HepG2 (cell line): ENCODE measurements at regions not wholly inside any gene's neighbourhood (a gene's known extent, or its start where the extent isn't known, plus 50 kb on each side); places are given as distances from the start of the nearest gene placed in this dataset.

ENCODE experiments used
- ATAC-seq: fragments of 200-7000 bp; cut with Tn5 transposase; 3 replicates; pipeline ENCODE4 v1.9.1; 2020; ENCODE audit warnings: mild to moderate bottlenecking, moderate library complexity
- BruUV-seq: library from RNA; stranded (reverse); fragments of 400-500 nt; replicated peaks from 2 replicates; lab custom pipeline; 2021; lab: Mats Ljungman, UMichigan
- CTCF ChIA-PET: fragments of 300-600 bp; formaldehyde crosslinking; extraction: SDS; loops from one replicate; lab custom pipeline; 2021; ENCODE audit warnings: low total read pairs, inconsistent platforms, low intra/inter-chr PET ratio; lab: Yijun Ruan, JAX
- POLR2A ChIA-PET: fragments of 350-600 bp; sonication (Branson Sonifier 250); formaldehyde crosslinking; loops from one replicate; lab custom pipeline; 2020; ENCODE audit warnings: antibody characterized with exemption, inconsistent platforms; lab: Yijun Ruan, JAX
- DNase-seq: peaks from one replicate; pipeline ENCODE4 v3.0.0-alpha.2; 2015; ENCODE audit warnings: low spot score
- FAIRE-seq: peaks from 3 replicates; lab custom pipeline; 2011; peaks lifted over from hg19 to GRCh38; lab: Jason Lieb, UNC
- H2AFZ ChIP-seq: one replicate; pipeline ENCODE4 v1.6.1; 2011; ENCODE audit warnings: low read length, inconsistent platforms
- H3K27ac ChIP-seq: fragments of 300-600 bp; 3 replicates; pipeline ENCODE4 v1.8.0; 2011; ENCODE audit warnings: mixed run types, mild to moderate bottlenecking, mixed read lengths, low read length, inconsistent platforms; ENCODE audit not compliant: insufficient read depth; ENCODE audit errors: extremely low read length
- H3K27me3 ChIP-seq, 2 experiments: fragments of 200-600 bp in 1 of 2; 2 replicates in 1 of 2; 3 replicates in 1 of 2; pipeline versions ENCODE4 v1.6.0 to v1.8.0; 2011; ENCODE audit warnings: low read length in 2 of 2, mild to moderate bottlenecking in 2 of 2, moderate library complexity in 2 of 2, inconsistent platforms in 1 of 2; ENCODE audit not compliant: insufficient read depth in 2 of 2, control insufficient read depth in 1 of 2
- H3K36me3 ChIP-seq, 2 experiments: fragments of 200-600 bp in 1 of 2; replicated peaks in 1 of 2; 2 replicates in 1 of 2; 3 replicates in 1 of 2; pipeline versions ENCODE4 v1.5.1 to v1.8.0; 2011; ENCODE audit warnings: low read length in 2 of 2, inconsistent platforms in 1 of 2; ENCODE audit not compliant: insufficient read depth in 2 of 2, control insufficient read depth in 1 of 2
- H3K4me1 ChIP-seq: 2 replicates; pipeline ENCODE4 v1.5.1; 2012; ENCODE audit warnings: low read length, inconsistent platforms; ENCODE audit not compliant: insufficient read depth
- H3K4me2 ChIP-seq: 2 replicates; pipeline ENCODE4 v1.6.0; 2011; ENCODE audit warnings: low read depth, low read length, inconsistent platforms
- H3K4me3 ChIP-seq, 3 experiments: fragments of 200-600 bp in 1 of 3; sonication (generic), shearing (Covaris generic) in 1 of 3; replicated peaks in 1 of 3; 2 replicates each; pipeline ENCODE4 v1.5.1; 2011 to 2016; ENCODE audit warnings: low read length in 3 of 3, inconsistent platforms in 2 of 3, low read depth in 2 of 3, mild to moderate bottlenecking in 2 of 3, control low read depth in 1 of 3, mixed read lengths in 1 of 3; ENCODE audit not compliant: insufficient read depth in 1 of 3
- H3K79me2 ChIP-seq: one replicate; pipeline ENCODE4 v1.6.1; 2011; ENCODE audit warnings: low read length, inconsistent platforms; ENCODE audit not compliant: insufficient read depth
- H3K9ac ChIP-seq: 2 replicates; pipeline ENCODE4 v1.6.0; 2011; ENCODE audit warnings: mild to moderate bottlenecking, low read depth, low read length, inconsistent platforms; ENCODE audit not compliant: insufficient read depth
- H3K9me3 ChIP-seq: 2 replicates; pipeline ENCODE4 v1.5.1; 2012; ENCODE audit warnings: mild to moderate bottlenecking, low read length
- H4K20me1 ChIP-seq: 2 replicates; pipeline ENCODE4 v1.6.0; 2011; ENCODE audit warnings: inconsistent platforms, mild to moderate bottlenecking, low read length, moderate library complexity; ENCODE audit not compliant: insufficient read depth
- AHR ChIP-seq: IDR thresholded peaks from 2 replicates; pipeline ENCODE4 v1.6.1; 2018; ENCODE audit warnings: missing genetic modification reagents, missing compliant biosample characterization
- AKAP8 ChIP-seq: sonication (generic); formaldehyde crosslinking; IDR thresholded peaks from 2 replicates; pipeline ENCODE4 v1.5.1; 2020; ENCODE audit warnings: mild to moderate bottlenecking, missing genetic modification reagents
- ASH2L ChIP-seq: fragments of 300-600, 200-600 bp; sonication (generic); IDR thresholded peaks from 2 replicates; pipeline ENCODE4 v1.7.0; 2017; ENCODE audit warnings: low read depth, mild to moderate bottlenecking, moderate library complexity, mixed read lengths, low read length; ENCODE audit not compliant: insufficient read length
- CENPBD1 ChIP-seq: sonication (generic); formaldehyde crosslinking; IDR thresholded peaks from 2 replicates; pipeline ENCODE4 v1.8.0; 2022; ENCODE audit warnings: missing genetic modification reagents, low read depth, mild to moderate bottlenecking, borderline replicate concordance
- CREB1 ChIP-seq, 2 experiments: fragments of 450-650 bp in 1 of 2; IDR thresholded peaks; 2 replicates each; pipeline ENCODE4 v1.6.1; 2016 to 2017; ENCODE audit warnings: control low read depth in 1 of 2, mild to moderate bottlenecking in 1 of 2, missing compliant biosample characterization in 1 of 2, missing genetic modification characterization in 1 of 2
- FOXC1 ChIP-seq: sonication (generic); formaldehyde crosslinking; IDR thresholded peaks from 2 replicates; pipeline ENCODE4 v1.8.0; 2022; ENCODE audit warnings: mild to moderate bottlenecking, missing genetic modification reagents, borderline replicate concordance
- HDAC2 ChIP-seq: sonication (generic); formaldehyde crosslinking; IDR thresholded peaks from 2 replicates; pipeline ENCODE4 v1.4.0; 2020; ENCODE audit warnings: missing genetic modification reagents
- HMG20B ChIP-seq: conservative IDR thresholded peaks from 2 replicates; pipeline ENCODE4 v1.6.1; 2016; ENCODE audit warnings: missing genetic modification reagents, missing compliant biosample characterization
- HNF1B ChIP-seq: sonication (generic); formaldehyde crosslinking; IDR thresholded peaks from 2 replicates; pipeline ENCODE4 v1.5.1; 2020; ENCODE audit warnings: mild to moderate bottlenecking, moderate library complexity, missing genetic modification reagents
- MLLT10 ChIP-seq: sonication (generic); formaldehyde crosslinking; IDR thresholded peaks from 2 replicates; pipeline ENCODE4 v1.4.0; 2020; ENCODE audit warnings: missing genetic modification reagents
- PCBP2 ChIP-seq: fragments of 200-400 bp; formaldehyde crosslinking; optimal IDR thresholded peaks from 2 replicates; pipeline ENCODE3; 2018; ENCODE audit warnings: low read length, low read depth; ENCODE audit not compliant: poor library complexity, severe bottlenecking
- TP53 ChIP-seq: sonication (generic); formaldehyde crosslinking; conservative IDR thresholded peaks from 2 replicates; pipeline ENCODE4 v1.4.0; 2020; ENCODE audit warnings: missing genetic modification reagents
- ZNF10 ChIP-seq: sonication (generic); formaldehyde crosslinking; IDR thresholded peaks from 2 replicates; pipeline ENCODE4 v1.4.0; 2020; ENCODE audit warnings: mild to moderate bottlenecking, low read depth, missing genetic modification reagents, borderline replicate concordance
- ZNF550 ChIP-seq: sonication (generic); formaldehyde crosslinking; IDR thresholded peaks from 2 replicates; pipeline ENCODE4 v1.4.0; 2020; ENCODE audit warnings: mild to moderate bottlenecking, missing genetic modification reagents, borderline replicate concordance
- ZNF552 ChIP-seq: sonication (generic); formaldehyde crosslinking; IDR thresholded peaks from 2 replicates; pipeline ENCODE4 v1.9.0; 2022; ENCODE audit warnings: missing genetic modification reagents, mild to moderate bottlenecking, borderline replicate concordance
- ZNF569 ChIP-seq: sonication (generic); formaldehyde crosslinking; IDR thresholded peaks from 2 replicates; pipeline ENCODE4 v1.5.0; 2020; ENCODE audit warnings: mild to moderate bottlenecking, missing genetic modification reagents, moderate library complexity, borderline replicate concordance
- ZNF761 ChIP-seq: sonication (generic); formaldehyde crosslinking; conservative IDR thresholded peaks from 2 replicates; pipeline ENCODE4 v1.4.0; 2020; ENCODE audit warnings: mild to moderate bottlenecking, missing genetic modification reagents
- WGBS: methylation state at CpG from one replicate; pipeline ENCODE4 v1.1.6; 2017; ENCODE audit warnings: low lambda C conversion rate; 5-methylcytosine and 5-hydroxymethylcytosine counted together
- in situ Hi-C: cut with HindIII; loops from 2 replicates; pipeline ENCODE4 v1.10.0; 2017; ENCODE audit warnings: low pct_unique_long_range_greater_than_20kb; ENCODE audit not compliant: extremely low pct_ligation_motif_present
- intact Hi-C: fragments of 100-400 bp; cut with micrococcal nuclease; formaldehyde crosslinking; loops from one replicate; pipeline ENCODE4 v1.10.0; 2022; ENCODE audit not compliant: unreplicated experiment

GRCh38 chr1:10854856-10855459 lies 58.5 kb upstream of the CASZ1 start:
- H3K4me1 ChIP-seq, result no peaks in the 10 kb centered on the region
- TF ChIP-seq ASH2L, result no peak
- peak; percentile 85 for TF ChIP-seq CREB1 (IDR thresholded peaks at IDR 0.05)
- no peak for TF ChIP-seq CREB1 (CRISPR knock-in tag; IDR thresholded peaks at IDR 0.05)
- intact Hi-C loops (no loop called here), in situ Hi-C loops (no loop called here)
- H3K9ac ChIP-seq, result no peak overlapping the region
- ATAC-seq (no peak), DNase-seq (no peak), FAIRE-seq (no peak)
- ChIA-PET CTCF (no interaction called here), POLR2A (no interaction called here)
- 48% methylated on average over 10 of the region's 10 CpGs for WGBS
- H3K4me3 ChIP-seq, result no peak overlapping the region
- no peak overlapping the region for H3K4me2 ChIP-seq
- H3K36me3 ChIP-seq, result no peaks in the 10 kb centered on the region
- no peaks in the 10 kb centered on the region for H4K20me1 ChIP-seq
- no peaks in the 10 kb centered on the region for H3K9me3 ChIP-seq
- H2AFZ ChIP-seq, result no peak overlapping the region
- no TSS peak for BruUV-seq
- H3K27ac ChIP-seq, result no peak overlapping the region
- no peaks in the 10 kb centered on the region for H3K79me2 ChIP-seq
- peaks cover 7 to 40% of the 10 kb centered on the region in 2 experiments; a peak in 4 of 5 replicates for H3K27me3 ChIP-seq

DNA sequence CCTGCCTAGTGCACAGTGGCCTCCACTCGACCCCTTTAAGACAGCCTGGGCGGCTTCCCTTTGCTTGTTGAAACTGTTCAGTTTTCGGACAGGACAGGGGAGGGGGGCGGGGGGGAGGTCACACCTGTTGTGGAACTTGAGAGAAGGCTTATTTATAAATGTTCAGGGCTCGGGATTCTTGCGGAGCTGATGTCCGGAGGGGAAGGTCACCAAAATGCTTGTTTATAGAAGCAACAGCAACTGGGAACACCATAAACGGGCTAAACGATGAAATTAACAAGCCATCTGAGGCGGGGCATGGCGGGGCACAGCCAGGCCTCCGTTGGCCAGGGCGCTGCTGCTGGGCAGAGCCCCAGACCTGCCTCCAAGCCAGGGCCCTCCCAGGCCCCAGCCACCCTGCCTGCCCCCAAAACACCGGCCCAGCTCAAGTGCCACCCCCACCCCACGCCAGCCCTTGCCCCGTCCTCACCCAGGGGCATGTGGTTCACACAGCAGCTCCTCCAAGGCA lies 59.8 kb upstream of the CASZ1 start:
- H4K20me1 ChIP-seq, result no peaks in the 10 kb centered on the region
- no peaks in the 10 kb centered on the region for H3K9me3 ChIP-seq
- no peak overlapping the region for H3K4me2 ChIP-seq
- 33% methylated on average over 8 of the region's 16 CpGs for WGBS
- H3K27me3 ChIP-seq, result peaks cover 6 to 40% of the 10 kb centered on the region in 2 experiments
- ATAC-seq (no peak), FAIRE-seq (no peak), DNase-seq (no peak)
- no peak overlapping the region for H3K27ac ChIP-seq
- in situ Hi-C loops, result no loop called here
- no peak for TF ChIP-seq MLLT10 (CRISPR knock-in tag)
- TF ChIP-seq ZNF550, result no peak
- TF ChIP-seq HNF1B (CRISPR knock-in tag), result no peak
- no peak for TF ChIP-seq AKAP8 (CRISPR knock-in tag)
- no peak for TF ChIP-seq FOXC1 (CRISPR knock-in tag)
- TF ChIP-seq ZNF569, result no peak
- TF ChIP-seq TP53 (CRISPR knock-in tag), result no peak
- TF ChIP-seq HMG20B (CRISPR knock-in tag), result no peak
- TF ChIP-seq ZNF552 (CRISPR knock-in tag), result no peak
- no peak for TF ChIP-seq PCBP2
- TF ChIP-seq HDAC2 (CRISPR knock-in tag), result no peak
- TF ChIP-seq AHR (CRISPR knock-in tag), result no peak
- no peak for TF ChIP-seq CENPBD1
- TF ChIP-seq ZNF10 (CRISPR knock-in tag), result no peak
- no peak for TF ChIP-seq ZNF761 (CRISPR knock-in tag)
- H3K36me3 ChIP-seq, result no peaks in the 10 kb centered on the region
- no peak overlapping the region for H2AFZ ChIP-seq
- ChIA-PET CTCF (no interaction called here), POLR2A (no interaction called here)
- intact Hi-C loops, result no loop called here
- no peak overlapping the region for H3K4me3 ChIP-seq
- no peaks in the 10 kb centered on the region for H3K4me1 ChIP-seq
- no peaks in the 10 kb centered on the region for H3K79me2 ChIP-seq
- no peak overlapping the region for H3K9ac ChIP-seq
- BruUV-seq, result no TSS peak
